Thyroid gland (tissue), 4 donors: ENCODE measurements at regions not wholly inside any gene's neighbourhood (a gene's known extent, or its start where the extent isn't known, plus 50 kb on each side); places are given as distances from the start of the nearest gene placed in this dataset.
"Not testable (repeated sequence)": the region's sequence is repeated elsewhere in the genome, so short reads cannot be mapped to it uniquely, and the experiment has no call there.

Experiments
- DNase-seq, 2 donors: peaks; one replicate each; pipeline ENCODE4 v3.0.0-alpha.2; 2019
- H3K27ac ChIP-seq, 3 donors: fragments of 200-600 bp; sonication (generic); 1 replicate in 2 of 3; 2 replicates in 1 of 3; pipeline ENCODE4 v1.5.1; 2016 to 2019; ENCODE audit warnings: mild to moderate bottlenecking in 1 of 3, moderate library complexity in 1 of 3
- H3K27me3 ChIP-seq: fragments of 200-600 bp; sonication (generic); one replicate; pipeline ENCODE4 v1.5.1; 2019
- H3K36me3 ChIP-seq, 2 donors: fragments of 200-600 bp; sonication (generic); one replicate each; pipeline ENCODE4 v1.5.1; 2016 to 2019
- H3K4me1 ChIP-seq, 2 donors: fragments of 200-600 bp; sonication (generic); one replicate each; pipeline ENCODE4 v1.5.1; 2017 to 2019
- H3K4me3 ChIP-seq, 3 donors: fragments of 200-600 bp; sonication (generic); replicated peaks in 1 of 3; 1 replicate in 2 of 3; 2 replicates in 1 of 3; pipeline ENCODE4 v1.5.1; 2016; ENCODE audit warnings: mild to moderate bottlenecking in 1 of 3
- H3K9me3 ChIP-seq: fragments of 200-600 bp; sonication (generic); one replicate; pipeline ENCODE4 v1.5.1; 2017
- POLR2A ChIP-seq, 2 donors: fragments of 450-650 bp; IDR thresholded peaks; one replicate each; pipeline ENCODE4 v1.6.1; 2017; ENCODE audit warnings: antibody characterized with exemption in 2 of 2, mild to moderate bottlenecking in 2 of 2, moderate library complexity in 1 of 2
- WGBS, 2 donors: methylation state at CpG; one replicate each; pipeline ENCODE4 v1.1.5; 2017; 5-methylcytosine and 5-hydroxymethylcytosine counted together
- intact Hi-C: fragments of 100-400 bp; cut with DNase I; formaldehyde crosslinking; loops from one replicate; pipeline ENCODE4 v1.15.1; 2023
- TF ChIP-seq, protein P1 (sequence below), 6 experiments: fragments of 200-600 bp in 3 of 6; fragments of 450-650 bp in 3 of 6; sonication (generic) in 3 of 6; IDR thresholded peaks; one replicate each; pipeline ENCODE4 v1.5.1; 2016 to 2019; ENCODE audit warnings: antibody characterized with exemption in 6 of 6, mild to moderate bottlenecking in 2 of 6, inconsistent platforms in 1 of 6, moderate library complexity in 1 of 6

- TF ChIP-seq, protein P1, sequence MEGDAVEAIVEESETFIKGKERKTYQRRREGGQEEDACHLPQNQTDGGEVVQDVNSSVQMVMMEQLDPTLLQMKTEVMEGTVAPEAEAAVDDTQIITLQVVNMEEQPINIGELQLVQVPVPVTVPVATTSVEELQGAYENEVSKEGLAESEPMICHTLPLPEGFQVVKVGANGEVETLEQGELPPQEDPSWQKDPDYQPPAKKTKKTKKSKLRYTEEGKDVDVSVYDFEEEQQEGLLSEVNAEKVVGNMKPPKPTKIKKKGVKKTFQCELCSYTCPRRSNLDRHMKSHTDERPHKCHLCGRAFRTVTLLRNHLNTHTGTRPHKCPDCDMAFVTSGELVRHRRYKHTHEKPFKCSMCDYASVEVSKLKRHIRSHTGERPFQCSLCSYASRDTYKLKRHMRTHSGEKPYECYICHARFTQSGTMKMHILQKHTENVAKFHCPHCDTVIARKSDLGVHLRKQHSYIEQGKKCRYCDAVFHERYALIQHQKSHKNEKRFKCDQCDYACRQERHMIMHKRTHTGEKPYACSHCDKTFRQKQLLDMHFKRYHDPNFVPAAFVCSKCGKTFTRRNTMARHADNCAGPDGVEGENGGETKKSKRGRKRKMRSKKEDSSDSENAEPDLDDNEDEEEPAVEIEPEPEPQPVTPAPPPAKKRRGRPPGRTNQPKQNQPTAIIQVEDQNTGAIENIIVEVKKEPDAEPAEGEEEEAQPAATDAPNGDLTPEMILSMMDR (IDR thresholded peaks at IDR 0.05), result no peak
- TF ChIP-seq POLR2A (IDR thresholded peaks at IDR 0.05), result no peak
- 90 to 96% methylated on average over 2 of the region's 2 CpGs for WGBS, 2 donors
- no peaks in the 10 kb centered on the region for H3K9me3 ChIP-seq
- H3K27ac ChIP-seq, result no peak overlapping the region
- H3K4me1 ChIP-seq, result no peaks in the 10 kb centered on the region
- intact Hi-C loops, result no loop called here
- DNase-seq, result no peak
- no peak overlapping the region for H3K4me3 ChIP-seq
- no peaks in the 10 kb centered on the region for H3K27me3 ChIP-seq
- no peaks in the 10 kb centered on the region for H3K36me3 ChIP-seq
Measured at GRCh38 chr11:112662554-112662953, 298.7 kb upstream of the NCAM1 start.

DNA sequence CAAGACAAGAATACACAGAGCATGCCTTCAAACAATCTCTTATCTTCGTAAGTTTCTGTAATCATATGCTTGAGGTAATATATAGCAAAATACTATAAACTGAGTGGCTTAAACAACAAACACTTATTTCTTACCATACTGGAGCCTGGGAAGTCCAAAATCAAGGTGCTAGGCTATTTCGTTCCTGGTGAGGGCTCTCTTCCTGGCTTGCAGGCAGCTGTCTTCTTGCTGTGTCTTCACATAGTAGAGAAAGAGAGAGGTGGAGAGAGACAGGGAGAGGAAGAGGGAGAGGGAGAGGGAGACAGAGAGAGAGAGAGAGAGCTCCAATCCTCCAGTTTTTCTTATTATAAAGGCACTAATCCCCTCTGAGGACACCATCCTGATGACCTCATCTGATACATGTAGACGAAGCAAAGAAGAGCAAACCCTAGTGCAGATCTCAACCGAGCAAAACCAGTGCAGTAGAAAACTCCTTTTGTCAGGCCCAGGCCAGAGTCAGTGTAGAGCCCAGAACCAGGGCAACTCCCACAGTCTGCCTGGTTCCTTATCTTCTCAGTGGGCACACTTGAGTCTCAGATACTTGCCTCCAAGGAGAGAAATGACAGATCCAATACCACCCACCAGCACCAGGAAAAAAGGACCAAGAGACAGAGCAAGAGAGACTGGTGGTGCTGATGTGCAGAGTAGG is 297.1 kb upstream of the NCAM1 start:
- Histone ChIP-seq H3K4me1 (no peaks in the 10 kb centered on the region), H3K4me3 (no peak overlapping the region), H3K27ac (no peak overlapping the region), H3K36me3 (no peaks in the 10 kb centered on the region), H3K27me3 (no peaks in the 10 kb centered on the region), H3K9me3 (no peaks in the 10 kb centered on the region)
- intact Hi-C loops, result no loop called here
- WGBS, 2 donors, result 87 to 94% methylated on average over 4 of the region's 4 CpGs
- TF ChIP-seq, protein P1 (IDR thresholded peaks at IDR 0.05), result no peak
- no peak for TF ChIP-seq POLR2A (IDR thresholded peaks at IDR 0.05)
- DNase-seq, result no peak

- 70 to 89% methylated on average over 2 of the region's 2 CpGs for WGBS, 2 donors
- intact Hi-C loops, result no loop called here
- H3K27ac ChIP-seq, result no peak overlapping the region
Measured at GRCh38 chr11:112665291-112665690, 295.9 kb upstream of the NCAM1 start.

GRCh38 chr11:112666253-112666652 is 295.0 kb upstream of the NCAM1 start:
- WGBS, 2 donors, result 100% methylated on average over 1 of the region's 1 CpG
- TF ChIP-seq POLR2A (IDR thresholded peaks at IDR 0.05), result no peak
- TF ChIP-seq, protein P1 (IDR thresholded peaks at IDR 0.05), result no peak
- Histone ChIP-seq H3K9me3 (no peaks in the 10 kb centered on the region), H3K4me1 (no peaks in the 10 kb centered on the region), H3K27me3 (no peaks in the 10 kb centered on the region), H3K36me3 (no peaks in the 10 kb centered on the region), H3K4me3 (no peak overlapping the region), H3K27ac (no peak overlapping the region)
- no peak for DNase-seq
- intact Hi-C loops, result no loop called here

More at GRCh38 chr11:112665291-112665690, 295.9 kb upstream of the NCAM1 start:
- no peaks in the 10 kb centered on the region for H3K36me3 ChIP-seq
- H3K4me3 ChIP-seq, result no peak overlapping the region
- no peaks in the 10 kb centered on the region for H3K9me3 ChIP-seq
- no peaks in the 10 kb centered on the region for H3K27me3 ChIP-seq
- no peak for DNase-seq
- H3K4me1 ChIP-seq, result no peaks in the 10 kb centered on the region
- TF ChIP-seq POLR2A (IDR thresholded peaks at IDR 0.05), result no peak
- TF ChIP-seq, protein P1 (IDR thresholded peaks at IDR 0.05), result no peak

DNA sequence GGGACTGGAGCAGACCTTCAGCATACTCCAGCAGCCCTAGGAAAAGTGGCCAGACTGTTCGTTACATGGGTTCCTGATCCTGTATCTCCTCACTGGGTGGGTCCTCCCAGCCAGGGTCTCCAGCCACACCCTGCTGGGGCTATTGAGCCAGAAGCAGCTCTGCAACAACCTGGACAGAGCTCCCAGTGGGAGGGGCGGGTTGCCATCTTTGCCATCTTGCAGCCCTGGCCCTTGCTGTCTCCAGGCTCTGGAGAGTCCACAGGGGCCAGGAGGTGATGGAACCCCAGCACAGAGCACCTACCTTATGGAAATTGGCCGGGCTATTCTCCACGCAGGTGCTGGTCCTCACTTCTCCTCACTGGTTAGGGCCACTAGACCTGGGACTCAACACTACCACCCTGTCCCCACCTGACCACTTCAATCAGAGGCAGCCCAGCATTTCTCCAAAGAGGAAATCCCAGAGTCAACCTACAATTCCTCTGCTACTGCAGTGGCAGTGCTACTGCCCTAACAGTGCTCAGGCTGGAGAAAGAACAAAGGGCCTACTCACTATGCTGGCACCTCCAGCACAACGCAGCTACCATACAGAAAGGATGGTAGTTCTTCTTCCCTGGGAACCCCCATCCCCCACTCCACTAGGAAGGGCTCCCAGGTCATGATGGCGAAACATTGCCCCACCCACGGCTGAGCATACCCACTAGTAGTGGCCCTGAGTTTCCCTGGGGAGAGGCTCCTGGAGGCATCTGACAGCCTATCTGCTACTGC is 290.2 kb upstream of the NCAM1 start:
- H3K27me3 ChIP-seq, result no peaks in the 10 kb centered on the region
- intact Hi-C loops, result no loop called here
- no peak for TF ChIP-seq POLR2A (IDR thresholded peaks at IDR 0.05)
- no peak for DNase-seq
- H3K36me3 ChIP-seq, result no peaks in the 10 kb centered on the region
- 87% methylated on average over 6 of the region's 7 CpGs for WGBS, 2 donors
- no peaks in the 10 kb centered on the region for H3K4me1 ChIP-seq
- no peak overlapping the region for H3K27ac ChIP-seq
- H3K4me3 ChIP-seq, result no peak overlapping the region
- no peaks in the 10 kb centered on the region for H3K9me3 ChIP-seq

GRCh38 chr11:112673401-112673800 is 287.8 kb upstream of the NCAM1 start:
- intact Hi-C loops, H3K36me3 ChIP-seq, H3K27me3 ChIP-seq, H3K9me3 ChIP-seq, H3K4me3 ChIP-seq, H3K4me1 ChIP-seq, DNase-seq, H3K27ac ChIP-seq: not testable (repeated sequence)
- WGBS, 2 donors, result 76 to 83% methylated on average over 2 of the region's 2 CpGs
